Lower leg skin (tissue), 3 donors: ENCODE measurements at regions not wholly inside any gene's neighbourhood (a gene's known extent, or its start where the extent isn't known, plus 50 kb on each side); places are given as distances from the start of the nearest gene placed in this dataset.

ENCODE experiments used
- POLR2A ChIP-seq, 2 donors: fragments of 450-650 bp; IDR thresholded peaks; one replicate each; pipeline ENCODE4 v1.6.1; 2016 to 2017; ENCODE audit warnings: antibody characterized with exemption in 2 of 2, mild to moderate bottlenecking in 1 of 2, moderate library complexity in 1 of 2
- TF ChIP-seq, protein P1 (sequence below), 3 donors: fragments of 450-650 bp; IDR thresholded peaks; one replicate each; pipeline ENCODE4 v1.5.1; 2016; ENCODE audit warnings: antibody characterized with exemption in 3 of 3, mild to moderate bottlenecking in 3 of 3, moderate library complexity in 2 of 3

DNA sequence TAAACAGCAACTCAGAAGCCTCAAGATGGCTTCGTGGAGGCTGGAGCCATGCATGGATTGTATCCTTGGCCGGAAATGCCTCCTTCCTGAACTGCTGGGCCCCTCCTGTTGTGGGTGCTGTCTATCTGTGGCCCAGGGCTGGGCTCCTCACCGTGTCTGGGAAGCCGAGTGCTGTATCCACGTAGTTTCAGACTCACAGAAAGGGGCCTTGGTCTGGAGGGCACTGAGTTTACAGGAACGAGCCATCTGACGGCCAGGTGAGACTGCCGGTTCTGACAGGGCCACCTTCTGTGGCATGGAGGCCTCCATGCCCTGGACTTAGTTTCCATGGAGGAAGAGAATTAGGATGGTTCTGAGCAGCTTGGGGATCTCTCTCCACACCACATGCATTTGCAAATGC lies 142.2 kb downstream of the ERMARD start:
- TF ChIP-seq POLR2A (IDR thresholded peaks at IDR 0.05), result no peak
- TF ChIP-seq, protein P1, sequence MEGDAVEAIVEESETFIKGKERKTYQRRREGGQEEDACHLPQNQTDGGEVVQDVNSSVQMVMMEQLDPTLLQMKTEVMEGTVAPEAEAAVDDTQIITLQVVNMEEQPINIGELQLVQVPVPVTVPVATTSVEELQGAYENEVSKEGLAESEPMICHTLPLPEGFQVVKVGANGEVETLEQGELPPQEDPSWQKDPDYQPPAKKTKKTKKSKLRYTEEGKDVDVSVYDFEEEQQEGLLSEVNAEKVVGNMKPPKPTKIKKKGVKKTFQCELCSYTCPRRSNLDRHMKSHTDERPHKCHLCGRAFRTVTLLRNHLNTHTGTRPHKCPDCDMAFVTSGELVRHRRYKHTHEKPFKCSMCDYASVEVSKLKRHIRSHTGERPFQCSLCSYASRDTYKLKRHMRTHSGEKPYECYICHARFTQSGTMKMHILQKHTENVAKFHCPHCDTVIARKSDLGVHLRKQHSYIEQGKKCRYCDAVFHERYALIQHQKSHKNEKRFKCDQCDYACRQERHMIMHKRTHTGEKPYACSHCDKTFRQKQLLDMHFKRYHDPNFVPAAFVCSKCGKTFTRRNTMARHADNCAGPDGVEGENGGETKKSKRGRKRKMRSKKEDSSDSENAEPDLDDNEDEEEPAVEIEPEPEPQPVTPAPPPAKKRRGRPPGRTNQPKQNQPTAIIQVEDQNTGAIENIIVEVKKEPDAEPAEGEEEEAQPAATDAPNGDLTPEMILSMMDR (IDR thresholded peaks at IDR 0.05), result no peak
